Stimulated activated effector memory CD8-positive, alpha-beta T cell treated with anti-CD3 and anti-CD28 coated beads, Interleukin-12 subunit alpha, Interleukin-12 subunit beta, amount 100 ng/mL, for 72 hours (primary cell): ENCODE measurements at regions not wholly inside any gene's neighbourhood (a gene's known extent, or its start where the extent isn't known, plus 50 kb on each side); places are given as distances from the start of the nearest gene placed in this dataset.
"Not testable (repeated sequence)": the region's sequence is repeated elsewhere in the genome, so short reads cannot be mapped to it uniquely, and the experiment has no call there.

ENCODE experiments used
- ATAC-seq: fragments of 150-1000 bp; cut with Tn5 transposase; 2 replicates; pipeline ENCODE4 v1.10.0; 2021
- DNase-seq, 2 donors: peaks; one replicate each; pipeline ENCODE4 v3.0.0; 2021 to 2022; ENCODE audit warnings: low spot score in 2 of 2
- H3K27ac Mint-ChIP-seq: one replicate; pipeline ENCODE4 v1.8.0; 2022; ENCODE audit warnings: mild to moderate bottlenecking, mixed read lengths
- H3K36me3 Mint-ChIP-seq: one replicate; pipeline ENCODE4 v1.8.0; 2022; ENCODE audit warnings: mild to moderate bottlenecking, mixed read lengths
- H3K4me1 Mint-ChIP-seq: one replicate; pipeline ENCODE4 v1.8.0; 2022; ENCODE audit warnings: mixed read lengths
- H3K4me3 Mint-ChIP-seq: one replicate; pipeline ENCODE4 v1.8.0; 2022; ENCODE audit warnings: mild to moderate bottlenecking, mixed read lengths
- H3K9me3 Mint-ChIP-seq: one replicate; pipeline ENCODE4 v1.8.0; 2022; ENCODE audit warnings: mixed read lengths

DNA sequence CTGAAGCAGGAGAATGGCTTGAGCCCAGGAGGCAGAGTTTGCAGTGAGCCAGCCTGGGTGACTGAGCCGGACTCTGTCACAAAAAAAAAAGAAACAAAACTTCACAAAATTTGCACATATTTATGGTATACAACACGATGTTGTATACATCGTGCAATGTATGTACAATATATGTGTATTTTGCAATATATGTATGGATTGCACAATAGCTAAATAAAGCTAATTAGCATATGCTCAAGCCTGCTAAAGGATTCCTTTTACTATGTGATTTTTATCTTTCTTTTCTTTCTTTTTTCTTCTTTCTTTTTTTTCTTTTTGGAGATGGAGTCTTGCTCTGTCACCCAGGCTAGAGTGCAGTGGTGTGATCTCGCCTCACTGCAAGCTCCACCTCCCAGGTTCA is 368.0 kb upstream of the FAM98A start:
- no peak for DNase-seq
- no peaks in the 10 kb centered on the region for H3K4me1 Mint-ChIP-seq
- no peaks in the 10 kb centered on the region for H3K9me3 Mint-ChIP-seq
- no peaks in the 10 kb centered on the region for H3K36me3 Mint-ChIP-seq
- no peak overlapping the region for H3K27ac Mint-ChIP-seq
- ATAC-seq = no peak
- no peak overlapping the region for H3K4me3 Mint-ChIP-seq

DNA sequence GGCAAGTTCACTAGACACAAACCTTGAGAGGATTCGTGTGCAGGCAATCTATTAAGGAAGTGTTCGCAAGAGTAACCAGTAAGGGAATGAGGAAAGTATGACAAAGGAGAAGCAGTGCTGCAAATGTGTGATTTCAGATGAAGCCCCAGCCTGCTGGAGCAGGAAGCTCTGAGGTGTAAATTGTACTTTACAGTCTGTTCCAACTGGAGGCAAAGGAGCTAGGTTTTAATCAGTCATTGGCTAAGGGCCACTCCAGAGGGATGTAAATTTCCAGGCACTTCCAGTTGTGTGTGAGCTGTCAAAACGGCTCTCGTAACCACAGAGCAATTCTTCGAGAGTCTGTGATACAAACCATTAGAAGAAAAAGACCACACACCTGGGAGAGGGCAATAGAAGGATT is 359.5 kb upstream of the FAM98A start:
- H3K9me3 Mint-ChIP-seq = no peaks in the 10 kb centered on the region
- no peaks in the 10 kb centered on the region for H3K4me1 Mint-ChIP-seq
- ATAC-seq (no peak), DNase-seq (no peak)
- H3K4me3 Mint-ChIP-seq = no peak overlapping the region
- no peaks in the 10 kb centered on the region for H3K36me3 Mint-ChIP-seq
- no peak overlapping the region for H3K27ac Mint-ChIP-seq

DNA sequence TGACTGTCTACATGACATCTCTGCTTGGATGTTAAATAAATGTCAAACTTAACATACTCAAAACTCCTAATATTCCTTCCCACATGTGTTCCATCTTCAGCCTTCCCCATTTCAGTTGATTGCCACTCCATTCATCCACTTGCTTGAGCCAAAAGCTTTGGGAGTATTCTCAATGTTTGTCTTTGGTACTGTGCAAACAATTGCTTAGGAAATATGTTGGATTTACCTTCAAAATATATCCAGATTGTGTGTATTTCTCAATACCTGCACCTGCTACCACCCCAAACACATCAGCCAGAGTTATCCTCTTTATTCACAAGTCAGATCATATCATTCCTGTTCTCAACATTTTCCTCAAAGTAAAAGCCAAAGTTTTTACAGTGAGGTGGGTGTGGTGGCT is 350.3 kb upstream of the FAM98A start:
- Mint-ChIP-seq H3K4me3 (no peak overlapping the region), H3K36me3 (no peaks in the 10 kb centered on the region), H3K9me3 (peaks cover 3% of the 10 kb centered on the region), H3K27ac (no peak overlapping the region), H3K4me1 (no peaks in the 10 kb centered on the region)
- ATAC-seq (no peak), DNase-seq (no peak)

DNA sequence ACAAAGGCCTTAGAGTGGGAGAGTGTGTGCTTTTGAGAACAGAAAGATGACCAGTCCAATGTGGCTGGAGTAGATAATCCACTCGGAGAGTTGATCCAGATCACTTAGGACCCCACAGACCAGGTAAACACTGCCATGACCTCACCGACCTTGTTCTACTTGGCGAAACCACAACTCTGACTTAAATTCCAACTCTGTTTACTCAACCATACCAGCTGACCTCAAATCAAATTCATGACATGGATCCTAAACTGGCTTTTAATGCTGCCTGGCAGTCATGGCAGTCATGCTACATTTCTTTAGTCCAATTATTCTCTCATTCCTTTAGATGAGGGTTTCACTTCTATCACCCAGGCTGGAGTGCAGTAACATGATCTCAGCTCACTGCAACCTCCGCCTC is 347.1 kb upstream of the FAM98A start:
- Mint-ChIP-seq H3K27ac (no peak overlapping the region), H3K9me3 (peaks cover 3% of the 10 kb centered on the region), H3K4me1 (no peaks in the 10 kb centered on the region), H3K4me3 (no peak overlapping the region), H3K36me3 (no peaks in the 10 kb centered on the region)
- ATAC-seq (no peak), DNase-seq (no peak)

- Mint-ChIP-seq H3K36me3 (no peaks in the 10 kb centered on the region), H3K4me1 (no peaks in the 10 kb centered on the region), H3K4me3 (no peak overlapping the region), H3K9me3 (peaks cover 2% of the 10 kb centered on the region), H3K27ac (no peak overlapping the region)
- DNase-seq = no peak
- ATAC-seq = no peak
Measured at GRCh38 chr2:33933203-33933602, 334.1 kb upstream of the FAM98A start.

GRCh38 chr2:33931164-33931563 is 332.1 kb upstream of the FAM98A start:
- no peak overlapping the region for H3K27ac Mint-ChIP-seq
- H3K4me3 Mint-ChIP-seq = no peak overlapping the region
- DNase-seq (no peak), ATAC-seq (no peak)
- H3K4me1 Mint-ChIP-seq = no peaks in the 10 kb centered on the region
- H3K36me3 Mint-ChIP-seq = no peaks in the 10 kb centered on the region
- peaks cover 5% of the 10 kb centered on the region for H3K9me3 Mint-ChIP-seq

GRCh38 chr2:33929467-33929866 is 330.4 kb upstream of the FAM98A start:
- no peak overlapping the region for H3K4me3 Mint-ChIP-seq
- ATAC-seq (no peak), DNase-seq (no peak)
- no peaks in the 10 kb centered on the region for H3K4me1 Mint-ChIP-seq
- no peak overlapping the region for H3K27ac Mint-ChIP-seq
- peaks cover 4% of the 10 kb centered on the region for H3K9me3 Mint-ChIP-seq
- no peaks in the 10 kb centered on the region for H3K36me3 Mint-ChIP-seq

- no peak for ATAC-seq
- Mint-ChIP-seq H3K4me1 (no peaks in the 10 kb centered on the region), H3K27ac (no peak overlapping the region), H3K4me3 (no peak overlapping the region), H3K36me3 (no peaks in the 10 kb centered on the region), H3K9me3 (peaks cover 2% of the 10 kb centered on the region)
- no peak for DNase-seq
Measured at GRCh38 chr2:33927756-33928155, 328.7 kb upstream of the FAM98A start.

GRCh38 chr2:33925311-33925710 is 326.2 kb upstream of the FAM98A start:
- Mint-ChIP-seq H3K4me3 (no peak overlapping the region), H3K4me1 (no peaks in the 10 kb centered on the region), H3K9me3 (peaks cover 2% of the 10 kb centered on the region), H3K27ac (no peak overlapping the region), H3K36me3 (no peaks in the 10 kb centered on the region)
- ATAC-seq (no peak), DNase-seq (no peak)

DNA sequence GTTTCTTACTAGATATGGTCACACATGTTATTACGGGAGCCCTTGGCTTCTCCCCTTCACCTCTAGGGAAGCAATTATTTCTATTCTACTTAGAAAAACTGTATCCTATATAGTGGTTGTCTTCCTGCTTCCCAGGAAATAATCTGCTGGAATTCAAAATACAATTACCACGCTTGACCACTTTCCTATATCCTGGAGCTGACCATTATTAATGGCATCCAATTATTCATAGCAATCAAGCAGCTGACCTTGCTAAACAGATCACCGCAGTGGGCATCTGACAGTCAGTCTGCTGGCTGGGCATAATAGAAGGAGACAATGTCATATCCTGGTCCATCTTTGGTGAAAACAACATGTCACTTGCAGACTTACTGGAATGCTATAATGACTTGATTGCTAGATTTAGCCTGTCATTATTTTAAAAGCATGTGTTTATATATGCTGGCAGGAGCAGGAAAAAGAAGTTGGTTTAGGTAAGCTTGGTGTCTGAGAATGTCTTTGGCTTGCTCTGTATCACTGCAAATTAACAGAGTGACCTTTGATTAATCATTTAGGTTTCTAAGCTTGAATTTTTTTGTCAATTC is 325.6 kb upstream of the FAM98A start:
- no peaks in the 10 kb centered on the region for H3K36me3 Mint-ChIP-seq

GRCh38 chr2:33917252-33917651 is 318.2 kb upstream of the FAM98A start:
- DNase-seq (no peak), ATAC-seq (no peak)
- Mint-ChIP-seq H3K9me3 (peaks cover 9% of the 10 kb centered on the region), H3K4me3 (no peak overlapping the region), H3K36me3 (no peaks in the 10 kb centered on the region), H3K27ac (no peak overlapping the region), H3K4me1 (no peaks in the 10 kb centered on the region)

More for the DNA sequence above, 325.6 kb upstream of the FAM98A start:
- ATAC-seq = no peak
- Mint-ChIP-seq H3K4me3 (no peak overlapping the region), H3K9me3 (peaks cover 2% of the 10 kb centered on the region), H3K4me1 (no peaks in the 10 kb centered on the region), H3K27ac (no peak overlapping the region)
- DNase-seq = no peak

DNA sequence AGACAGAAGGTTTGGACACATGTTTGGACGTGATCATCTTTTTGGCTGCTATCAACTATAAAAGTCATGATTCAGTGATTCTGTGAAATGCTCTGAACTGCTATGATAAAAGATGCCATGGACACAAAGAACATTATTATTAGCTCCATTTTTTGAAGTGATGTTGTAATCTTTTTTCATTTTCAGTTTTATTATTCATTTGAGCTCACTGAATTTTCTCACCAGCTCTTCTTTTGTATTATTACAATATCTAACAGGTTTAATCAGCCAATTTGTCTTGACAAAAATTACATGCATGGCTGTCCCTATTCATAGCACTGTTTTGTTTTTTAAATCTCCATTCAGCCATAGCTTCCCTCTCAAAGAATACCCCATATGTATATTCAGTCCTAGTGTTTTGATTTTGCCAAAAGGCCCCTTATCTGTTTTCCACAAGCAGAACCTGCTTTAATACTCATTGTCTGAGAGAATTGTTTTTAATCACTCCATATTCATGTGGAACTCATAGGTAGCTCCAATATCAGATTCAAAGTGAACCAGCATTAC is 314.0 kb upstream of the FAM98A start:
- H3K4me3 Mint-ChIP-seq = no peak overlapping the region
- no peaks in the 10 kb centered on the region for H3K4me1 Mint-ChIP-seq
- no peak overlapping the region for H3K27ac Mint-ChIP-seq
- DNase-seq (no peak), ATAC-seq (no peak)
- no peaks in the 10 kb centered on the region for H3K36me3 Mint-ChIP-seq
- peaks cover 9% of the 10 kb centered on the region for H3K9me3 Mint-ChIP-seq

DNA sequence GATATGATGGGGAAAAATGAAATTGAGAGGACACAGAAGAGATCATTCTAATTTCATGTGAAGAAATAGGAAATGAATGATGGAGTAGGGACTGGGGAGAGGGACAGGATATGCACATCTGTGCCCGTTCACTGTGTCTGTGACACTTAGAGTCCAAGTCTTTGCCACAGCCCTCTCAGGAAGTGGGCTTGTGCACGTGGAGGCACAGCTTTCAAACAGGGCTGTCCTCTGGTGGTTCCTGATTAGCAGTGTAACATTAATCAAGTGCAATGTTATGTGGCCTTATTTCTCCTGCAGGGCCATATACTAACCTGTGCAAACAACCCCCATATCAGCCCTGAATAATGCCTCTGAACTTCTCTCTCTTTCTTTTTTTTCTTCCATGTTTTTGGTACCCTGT is 312.2 kb upstream of the FAM98A start:
- Mint-ChIP-seq H3K36me3 (no peaks in the 10 kb centered on the region), H3K9me3 (peaks cover 9% of the 10 kb centered on the region), H3K27ac (no peak overlapping the region), H3K4me1 (no peaks in the 10 kb centered on the region), H3K4me3 (no peak overlapping the region)
- DNase-seq (no peak), ATAC-seq (no peak)

GRCh38 chr2:33909945-33910695 is 311.0 kb upstream of the FAM98A start:
- Mint-ChIP-seq H3K36me3 (no peaks in the 10 kb centered on the region), H3K4me3 (no peak overlapping the region), H3K4me1 (no peaks in the 10 kb centered on the region), H3K27ac (no peak overlapping the region), H3K9me3 (peaks cover 6% of the 10 kb centered on the region)
- ATAC-seq (no peak), DNase-seq (no peak)

DNA sequence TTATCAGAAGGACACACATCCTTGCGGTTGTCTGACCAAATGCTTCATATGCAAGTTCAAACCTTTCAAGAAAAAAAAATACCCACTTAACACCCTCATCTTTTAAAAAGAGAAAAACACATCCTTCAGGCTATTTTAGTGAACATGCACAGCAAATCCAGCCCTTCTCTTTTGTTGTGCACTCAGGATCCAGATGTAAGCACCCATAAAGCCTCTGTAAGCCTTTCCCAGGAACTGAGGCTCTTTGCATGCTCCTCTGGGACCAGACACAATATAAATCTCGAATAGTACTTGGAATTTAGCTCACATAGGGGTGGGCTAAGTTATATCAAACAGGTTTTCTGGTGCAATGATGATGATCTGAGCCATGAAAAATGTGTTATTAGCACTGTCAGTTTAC is 308.8 kb upstream of the FAM98A start:
- ATAC-seq = no peak
- Mint-ChIP-seq H3K36me3 (no peaks in the 10 kb centered on the region), H3K4me1 (no peaks in the 10 kb centered on the region), H3K9me3 (peaks cover 3% of the 10 kb centered on the region), H3K27ac (no peak overlapping the region), H3K4me3 (no peak overlapping the region)
- no peak for DNase-seq

GRCh38 chr2:33906129-33906528 is 307.0 kb upstream of the FAM98A start:
- ATAC-seq, DNase-seq, H3K27ac Mint-ChIP-seq, H3K4me3 Mint-ChIP-seq, H3K4me1 Mint-ChIP-seq, H3K9me3 Mint-ChIP-seq, H3K36me3 Mint-ChIP-seq: not testable (repeated sequence)
